ENCODE measurements at regions not wholly inside any gene's neighbourhood (a gene's known extent, or its start where the extent isn't known, plus 50 kb on each side); places are given as distances from the start of the nearest gene placed in this dataset.

DNA sequence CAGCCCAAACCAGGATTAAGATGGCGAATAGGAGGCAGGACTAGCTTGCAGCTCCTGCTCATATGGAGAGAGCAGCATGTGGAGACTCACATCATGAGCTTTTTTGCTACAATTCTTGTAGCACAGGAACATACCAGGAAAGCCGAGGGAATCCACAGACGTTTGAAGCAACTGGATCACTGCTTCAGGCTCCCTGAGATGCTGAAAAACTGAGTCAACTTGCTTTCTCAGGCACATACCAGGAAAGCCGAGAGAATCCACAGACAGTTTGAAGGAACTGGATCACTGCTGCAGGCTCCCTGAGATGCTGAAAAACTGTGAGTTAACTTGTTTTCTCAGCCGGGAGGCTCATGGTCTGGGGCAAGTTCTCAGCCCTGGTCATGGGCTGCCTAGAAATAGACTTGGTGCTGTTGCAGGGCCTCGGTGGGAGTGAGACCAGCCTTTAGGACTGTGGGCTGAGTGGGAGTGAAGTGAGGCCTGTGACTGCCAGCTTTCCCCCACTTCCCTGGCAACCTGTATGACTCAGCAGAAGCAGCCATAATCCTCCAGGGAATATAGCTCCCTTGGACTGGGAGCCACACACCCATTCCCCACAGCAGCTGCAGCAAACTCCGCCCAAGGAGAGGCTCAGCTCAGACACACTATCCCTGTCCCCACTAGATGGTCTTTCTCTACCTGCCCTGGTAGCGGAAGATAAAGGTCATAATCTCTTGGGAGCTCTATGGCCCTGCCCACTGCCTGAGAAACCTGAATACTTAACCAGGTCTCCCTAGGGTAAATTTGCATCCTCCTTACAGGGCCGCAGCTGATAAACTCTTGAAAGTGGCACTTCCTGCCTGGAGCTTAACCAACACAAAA is 51.9 kb upstream of the PFN2 start:
- Histone ChIP-seq H4K20me1 (ENCODE audit: control insufficient read depth, extremely low read depth, insufficient read depth, low read length) (no peaks in the 10 kb centered on the region), H3K79me2 (ENCODE audit: control insufficient read depth, insufficient read depth, low read length) (no peaks in the 10 kb centered on the region), H3K4me2 (ENCODE audit: extremely low read depth, insufficient read depth, low read length) (no peak overlapping the region), H3K9me3 (ENCODE audit: control insufficient read depth, insufficient read depth, low read depth, low read length) (no peaks in the 10 kb centered on the region), H3K4me1 (ENCODE audit: control insufficient read depth, extremely low read depth, insufficient read depth, low read length) (peaks cover 4% of the 10 kb centered on the region), H3K9ac (ENCODE audit: insufficient read depth, low read length) (no peak overlapping the region), H3K27me3 (ENCODE audit: control insufficient read depth, insufficient read depth, low read length) (no peaks in the 10 kb centered on the region), H3K27ac (ENCODE audit: insufficient read depth, low read length) (no peak overlapping the region), H2AFZ (ENCODE audit: low read length) (no peak overlapping the region), H3K36me3 (ENCODE audit: control insufficient read depth, insufficient read depth, low read length) (no peaks in the 10 kb centered on the region), H3K4me3 (replicated peaks in 1 of 4; ENCODE audit: control extremely low read depth in 1 of 4, insufficient read depth in 1 of 4, low read depth in 3 of 4, low read length in 4 of 4) (no peak overlapping the region)
- TF ChIP-seq, protein P1, sequence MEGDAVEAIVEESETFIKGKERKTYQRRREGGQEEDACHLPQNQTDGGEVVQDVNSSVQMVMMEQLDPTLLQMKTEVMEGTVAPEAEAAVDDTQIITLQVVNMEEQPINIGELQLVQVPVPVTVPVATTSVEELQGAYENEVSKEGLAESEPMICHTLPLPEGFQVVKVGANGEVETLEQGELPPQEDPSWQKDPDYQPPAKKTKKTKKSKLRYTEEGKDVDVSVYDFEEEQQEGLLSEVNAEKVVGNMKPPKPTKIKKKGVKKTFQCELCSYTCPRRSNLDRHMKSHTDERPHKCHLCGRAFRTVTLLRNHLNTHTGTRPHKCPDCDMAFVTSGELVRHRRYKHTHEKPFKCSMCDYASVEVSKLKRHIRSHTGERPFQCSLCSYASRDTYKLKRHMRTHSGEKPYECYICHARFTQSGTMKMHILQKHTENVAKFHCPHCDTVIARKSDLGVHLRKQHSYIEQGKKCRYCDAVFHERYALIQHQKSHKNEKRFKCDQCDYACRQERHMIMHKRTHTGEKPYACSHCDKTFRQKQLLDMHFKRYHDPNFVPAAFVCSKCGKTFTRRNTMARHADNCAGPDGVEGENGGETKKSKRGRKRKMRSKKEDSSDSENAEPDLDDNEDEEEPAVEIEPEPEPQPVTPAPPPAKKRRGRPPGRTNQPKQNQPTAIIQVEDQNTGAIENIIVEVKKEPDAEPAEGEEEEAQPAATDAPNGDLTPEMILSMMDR (conservative IDR thresholded peaks at IDR 0.05 in 1 of 2, IDR thresholded peaks at IDR 0.05 in 1 of 2; ENCODE audit: low read depth in 1 of 2, low read length in 2 of 2), result no peak
- TF ChIP-seq EZH2 (IDR thresholded peaks at IDR 0.05; ENCODE audit: low read length, missing control alignments), result no peak
- peak in 1 of 2 donors; percentile 52 for DNase-seq (ENCODE audit: low read depth in 2 of 2)

DNA sequence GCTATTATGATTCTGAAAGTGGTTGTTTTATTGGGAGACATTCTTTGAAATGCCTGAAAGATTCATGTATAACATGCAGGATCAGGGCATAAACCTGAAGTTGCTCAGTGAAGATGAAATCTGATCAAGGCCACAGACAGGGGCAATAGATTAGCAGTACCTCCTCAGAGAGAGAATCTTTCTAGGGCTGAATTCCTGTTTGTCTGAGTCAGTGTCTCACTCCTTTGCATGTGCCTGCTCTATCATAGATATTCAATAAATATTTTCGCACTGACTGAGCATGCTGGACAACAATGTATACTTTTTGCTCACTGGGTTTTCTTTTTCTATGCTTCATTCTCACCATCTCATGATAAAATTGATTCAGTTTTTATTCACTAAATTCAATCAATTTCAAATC is 49.8 kb upstream of the PFN2 start:
- Histone ChIP-seq H3K9me3 (ENCODE audit: control insufficient read depth, insufficient read depth, low read depth, low read length) (no peaks in the 10 kb centered on the region), H3K9ac (ENCODE audit: insufficient read depth, low read length) (no peak overlapping the region), H3K79me2 (ENCODE audit: control insufficient read depth, insufficient read depth, low read length) (no peaks in the 10 kb centered on the region), H3K4me2 (ENCODE audit: extremely low read depth, insufficient read depth, low read length) (no peak overlapping the region), H3K4me3 (replicated peaks in 1 of 4; ENCODE audit: control extremely low read depth in 1 of 4, insufficient read depth in 1 of 4, low read depth in 3 of 4, low read length in 4 of 4) (no peak overlapping the region), H2AFZ (ENCODE audit: low read length) (no peak overlapping the region), H4K20me1 (ENCODE audit: control insufficient read depth, extremely low read depth, insufficient read depth, low read length) (no peaks in the 10 kb centered on the region), H3K27ac (ENCODE audit: insufficient read depth, low read length) (no peak overlapping the region), H3K4me1 (ENCODE audit: control insufficient read depth, extremely low read depth, insufficient read depth, low read length) (peaks cover 4% of the 10 kb centered on the region), H3K36me3 (ENCODE audit: control insufficient read depth, insufficient read depth, low read length) (no peaks in the 10 kb centered on the region), H3K27me3 (ENCODE audit: control insufficient read depth, insufficient read depth, low read length) (no peaks in the 10 kb centered on the region)
- no peak for TF ChIP-seq EZH2 (IDR thresholded peaks at IDR 0.05; ENCODE audit: low read length, missing control alignments)
- TF ChIP-seq, protein P1 (conservative IDR thresholded peaks at IDR 0.05 in 1 of 2, IDR thresholded peaks at IDR 0.05 in 1 of 2; ENCODE audit: low read depth in 1 of 2, low read length in 2 of 2), result no peak
- peak; percentile 13 to 75 for DNase-seq (ENCODE audit: low read depth in 2 of 2)

Data from fibroblast of lung (primary cell).